GM21576 (cell line): ENCODE measurements at regions not wholly inside any gene's neighbourhood (a gene's known extent, or its start where the extent isn't known, plus 50 kb on each side); places are given as distances from the start of the nearest gene placed in this dataset.

ENCODE experiments used
- ATAC-seq: cut with Tn5 transposase; IDR thresholded peaks from one replicate; pipeline ENCODE4 v1.9.1; 2021; ENCODE audit warnings: mild to moderate bottlenecking, moderate library complexity; ENCODE audit not compliant: unreplicated experiment

DNA sequence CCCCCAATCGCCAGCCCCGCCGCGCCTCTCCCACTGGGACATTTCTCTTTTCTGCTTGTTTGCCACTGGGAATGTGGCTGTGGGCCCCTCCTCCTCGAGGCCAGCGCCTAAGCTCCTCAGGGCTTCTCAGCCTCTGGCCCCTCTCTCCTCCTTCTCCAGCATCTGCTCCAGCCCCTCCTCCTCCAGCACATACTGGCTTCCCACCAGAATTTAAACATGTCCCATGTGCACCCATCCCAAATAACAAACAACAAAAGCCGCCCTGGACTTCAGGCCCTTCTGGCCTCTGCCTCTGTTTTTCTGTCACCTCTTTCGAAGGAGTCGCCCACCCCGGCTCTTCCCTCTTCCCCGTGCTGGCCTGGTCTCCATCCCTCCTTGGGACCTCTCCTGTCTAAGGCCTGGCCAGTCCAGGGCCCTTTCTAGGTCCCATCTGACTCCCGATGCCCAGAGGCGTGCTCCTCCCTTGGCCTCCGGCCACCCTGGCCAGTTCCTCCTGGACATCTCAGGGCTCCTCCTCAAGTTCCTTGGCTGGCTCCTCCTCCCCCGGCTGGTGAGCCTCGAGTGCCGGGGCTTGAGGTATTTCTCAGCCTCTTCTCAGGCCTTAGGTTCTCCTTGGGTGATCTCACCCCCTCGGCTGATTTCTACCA, 94.6 kb upstream of the SLC6A6 start:
- no peak for ATAC-seq

DNA sequence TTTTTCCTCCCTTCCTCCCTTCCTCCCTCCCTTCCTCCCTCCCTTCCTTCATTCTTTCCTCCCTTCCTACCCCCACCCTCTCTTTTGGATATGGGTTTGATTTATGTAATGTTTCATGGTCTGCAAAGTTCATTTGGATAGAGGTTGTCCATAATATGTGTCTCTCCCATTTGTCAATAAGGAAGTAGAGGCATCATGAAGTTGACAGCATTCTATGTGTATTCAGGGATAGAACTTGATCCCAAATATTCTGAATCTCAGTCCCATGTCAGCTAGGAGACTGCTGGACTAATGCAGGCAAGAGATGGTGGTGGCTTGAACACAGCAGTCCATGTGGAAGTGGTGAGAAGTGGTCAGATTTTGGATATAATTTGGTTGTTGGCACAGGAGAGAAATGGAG, 90.7 kb upstream of the SLC6A6 start:
- no peak for ATAC-seq

DNA sequence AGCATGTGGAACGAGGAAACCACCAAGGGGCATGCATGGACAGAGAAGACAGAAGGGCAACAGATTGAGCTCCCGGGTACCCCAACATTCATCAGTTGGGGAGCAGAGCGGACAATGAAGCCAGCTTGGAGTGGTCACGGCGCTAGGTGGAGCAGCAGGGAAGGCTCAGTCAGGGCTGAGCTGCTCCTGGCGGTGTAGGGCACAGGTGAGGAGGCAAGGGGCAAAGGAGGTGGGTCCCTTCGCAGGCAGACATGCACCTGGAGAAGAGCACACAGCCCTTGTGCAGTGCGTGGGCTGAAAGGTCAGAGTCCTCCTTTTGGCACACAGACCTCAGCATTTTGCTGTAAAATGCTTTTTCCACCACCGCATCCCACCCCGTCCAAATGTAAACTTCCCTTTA, 90.0 kb upstream of the SLC6A6 start:
- no peak for ATAC-seq

DNA sequence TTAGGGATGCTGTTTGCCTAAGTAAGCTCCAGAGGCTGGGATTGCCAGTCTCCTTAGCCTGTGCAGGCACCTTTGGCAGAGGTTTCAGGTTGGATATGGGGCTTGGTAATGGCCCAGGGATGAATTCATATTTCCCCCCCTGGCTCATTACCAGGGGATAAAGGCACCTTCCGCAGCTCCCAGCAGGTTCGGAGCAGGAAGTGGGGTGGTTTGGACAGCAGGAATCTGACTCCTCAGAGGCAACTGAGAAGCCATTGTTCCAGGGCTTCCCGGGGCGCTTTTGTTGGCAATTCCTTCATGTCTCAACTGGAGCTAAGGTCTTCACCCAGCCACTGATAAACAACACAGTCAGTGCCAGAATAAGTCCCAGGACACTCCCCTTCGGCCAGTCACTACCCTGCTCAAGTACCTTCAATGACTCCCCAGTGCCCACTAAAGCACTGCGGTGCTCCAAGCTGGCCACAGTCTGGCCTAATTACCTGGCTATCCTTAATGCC, 85.3 kb upstream of the SLC6A6 start:
- no peak for ATAC-seq

DNA sequence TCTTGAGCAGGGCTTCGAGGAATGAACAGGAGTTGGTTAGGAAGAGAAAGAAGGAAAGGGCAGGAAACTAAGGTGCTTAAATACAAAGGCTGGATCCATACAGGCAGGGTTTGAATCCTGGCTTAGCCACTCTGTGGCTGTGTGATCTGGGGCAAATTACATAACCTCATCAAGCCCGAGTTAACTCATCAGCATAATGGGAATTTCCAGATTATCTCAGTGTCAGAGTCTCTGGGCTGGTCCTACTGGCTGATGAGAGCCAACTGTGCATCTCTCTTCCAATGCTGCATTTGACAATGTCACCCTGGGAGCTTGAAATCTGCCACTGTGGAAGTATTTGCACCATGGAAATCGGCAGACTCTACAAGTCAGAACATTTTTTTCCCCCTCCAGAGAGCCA, 83.8 kb upstream of the SLC6A6 start:
- no peak for ATAC-seq

DNA sequence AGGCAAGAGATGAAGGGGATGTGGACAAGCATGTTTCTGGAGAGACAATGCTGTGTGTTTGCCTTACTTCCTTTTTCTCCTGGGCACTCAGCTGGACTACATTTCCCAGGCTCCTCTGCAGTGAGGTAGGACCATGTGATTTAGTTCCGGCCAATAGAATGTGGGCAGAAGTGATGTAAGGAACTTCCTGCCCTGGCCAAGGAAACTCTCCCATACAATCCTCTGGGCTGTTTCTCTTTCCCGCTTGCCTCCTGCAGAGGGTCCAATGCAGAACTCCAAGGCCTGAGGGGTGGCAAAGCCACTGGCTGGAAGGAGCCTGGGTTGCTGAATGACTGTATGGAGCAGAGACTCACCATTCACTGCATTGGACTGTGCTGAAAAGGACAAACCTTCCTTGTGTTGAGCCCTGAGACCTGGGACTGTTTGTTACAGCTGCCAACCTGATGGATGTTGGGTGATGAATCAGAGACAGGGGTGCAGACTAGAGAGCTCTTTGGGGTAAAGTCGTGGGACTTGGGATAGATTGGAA, 82.7 kb upstream of the SLC6A6 start:
- peak; percentile 94 for ATAC-seq

DNA sequence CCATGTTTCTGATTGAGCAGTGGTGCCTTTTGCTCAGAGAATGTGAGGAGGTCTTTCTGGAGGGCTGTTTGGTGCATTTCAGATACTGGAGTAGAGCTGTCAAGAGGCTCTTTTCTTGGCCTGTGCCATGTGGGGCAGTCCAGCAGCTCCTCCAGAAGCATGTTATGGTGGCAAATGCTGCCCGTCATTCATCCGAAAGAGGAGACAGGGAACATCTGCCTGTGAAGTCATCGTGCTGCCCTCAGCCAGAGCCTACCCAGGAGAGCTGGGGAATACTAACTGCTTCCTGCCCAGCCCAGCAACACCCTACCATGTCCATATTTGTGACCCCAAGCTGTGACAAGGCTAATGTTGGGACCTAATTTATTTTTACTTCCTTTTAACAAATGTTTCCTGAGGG, 82.2 kb upstream of the SLC6A6 start:
- no peak for ATAC-seq

DNA sequence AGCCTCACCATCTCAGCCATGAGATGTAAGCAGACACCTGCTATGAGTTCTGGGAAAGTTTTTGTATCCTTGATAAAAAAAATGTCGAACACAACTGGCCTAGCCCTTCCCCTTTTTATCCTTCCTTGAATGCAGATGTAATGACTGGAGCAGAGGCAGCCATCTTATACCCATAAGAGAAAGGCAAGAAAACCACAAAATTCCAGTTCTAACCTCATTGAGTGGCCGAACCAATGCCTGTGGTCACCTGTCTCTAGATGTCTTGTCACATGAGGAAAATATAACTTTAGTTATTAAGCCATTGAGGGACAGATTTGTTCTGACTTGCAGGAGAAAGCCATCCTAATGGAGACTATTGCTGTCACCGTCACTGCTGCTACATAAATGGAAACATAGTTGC, 80.4 kb upstream of the SLC6A6 start:
- no peak for ATAC-seq

DNA sequence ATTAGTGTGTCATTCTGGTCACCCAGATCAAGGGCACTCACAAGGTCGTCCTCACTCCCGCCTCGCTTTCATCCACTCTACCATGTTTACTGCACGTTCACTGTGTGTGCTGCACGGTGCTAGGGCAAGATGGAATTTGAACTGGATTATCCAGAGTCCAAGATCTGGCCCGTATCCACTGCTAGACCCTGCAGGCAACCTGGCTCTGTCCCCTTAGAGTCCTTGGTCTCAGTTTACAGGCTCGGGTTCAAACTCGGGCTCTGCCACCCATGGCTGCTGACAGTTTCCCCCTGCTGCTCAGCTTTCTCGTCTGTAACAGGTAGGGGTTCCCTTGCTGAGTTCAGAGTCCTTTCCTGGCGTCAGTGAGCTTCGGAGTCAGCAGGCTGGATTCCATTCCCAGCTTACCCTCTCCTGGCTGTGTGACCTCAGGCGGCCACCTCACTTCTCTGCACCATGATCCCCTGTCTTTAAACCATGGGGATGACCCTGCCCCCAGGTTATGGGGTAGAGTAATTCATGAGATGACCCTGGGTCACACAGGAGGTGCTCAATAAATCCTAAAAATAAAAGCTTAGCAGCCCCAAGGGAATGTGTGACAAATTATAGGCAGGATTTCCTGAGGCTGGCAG, 79.6 kb upstream of the SLC6A6 start:
- ATAC-seq: no peak

DNA sequence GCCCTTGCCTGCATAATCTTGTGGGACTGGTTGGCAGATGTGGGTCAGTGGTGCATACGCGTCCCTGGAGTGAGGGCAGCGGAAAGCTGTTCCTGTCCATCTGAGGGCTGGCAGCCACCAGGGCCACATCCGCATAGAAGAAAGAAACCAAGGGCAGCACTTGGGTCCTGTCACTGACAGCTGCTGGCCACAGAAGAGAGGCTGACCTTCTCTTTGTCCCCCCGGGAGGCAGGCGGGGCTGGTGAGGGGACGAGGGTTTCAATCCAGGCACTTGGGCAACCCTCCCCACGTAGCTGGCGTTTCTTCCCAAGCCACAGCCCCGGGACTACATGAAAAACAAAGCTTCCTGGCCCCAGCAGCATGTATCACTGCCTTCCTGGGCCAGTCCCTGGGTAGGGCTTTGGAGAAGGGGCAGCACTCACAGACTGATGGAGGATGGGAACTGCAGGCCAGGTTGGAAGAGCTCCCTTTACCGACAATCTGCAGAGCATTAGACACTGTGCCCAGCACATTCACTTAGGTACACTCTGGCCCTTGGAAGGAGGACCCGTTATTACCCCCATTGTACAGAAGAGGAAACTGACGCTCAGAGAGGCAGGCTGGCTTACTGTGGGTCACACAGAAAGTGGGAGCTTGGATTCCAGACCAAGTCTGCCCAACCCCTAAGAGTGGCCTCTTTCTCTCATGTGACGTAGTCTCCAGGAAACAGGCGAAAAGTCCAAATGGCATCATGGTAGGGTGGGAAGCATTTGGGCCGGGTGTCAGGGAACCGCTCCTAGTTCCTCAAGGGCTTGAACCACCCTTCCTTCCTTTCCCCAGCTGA, 78.8 kb upstream of the SLC6A6 start:
- ATAC-seq: no peak

DNA sequence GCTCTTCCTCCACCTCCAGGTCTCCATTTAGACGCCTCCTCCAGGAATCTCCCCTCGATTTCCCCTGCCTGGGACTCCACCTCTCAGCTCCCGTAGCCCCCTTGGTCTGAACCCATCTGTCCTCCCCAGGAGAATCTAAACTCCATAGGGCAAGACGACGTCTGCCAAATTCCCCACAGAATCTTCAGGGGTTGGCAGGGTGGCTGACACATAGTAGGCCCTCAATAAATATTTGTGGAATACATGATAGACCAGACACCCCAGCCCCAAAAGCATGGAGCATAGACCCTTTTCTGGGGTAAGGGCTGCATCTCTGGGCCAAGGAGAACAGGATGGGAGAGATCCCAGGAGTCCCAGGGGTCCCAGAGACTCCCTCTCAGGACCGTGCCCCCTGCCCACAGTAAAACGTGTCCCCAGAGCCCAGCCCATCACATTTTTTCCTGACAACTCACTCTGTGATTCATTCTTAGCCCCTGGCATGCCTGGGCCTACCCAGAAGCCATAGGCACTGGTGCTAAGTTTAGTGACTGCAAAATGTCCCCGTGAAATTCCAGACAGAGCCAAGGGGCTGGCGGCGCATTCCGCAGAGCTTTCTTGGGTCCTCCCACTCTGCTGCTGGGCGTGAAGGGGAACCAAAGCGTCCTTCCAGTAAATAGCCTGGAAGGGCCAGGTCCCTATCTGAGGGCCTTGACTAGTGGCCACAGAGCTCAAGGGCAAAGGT, 78.0 kb upstream of the SLC6A6 start:
- no peak for ATAC-seq

DNA sequence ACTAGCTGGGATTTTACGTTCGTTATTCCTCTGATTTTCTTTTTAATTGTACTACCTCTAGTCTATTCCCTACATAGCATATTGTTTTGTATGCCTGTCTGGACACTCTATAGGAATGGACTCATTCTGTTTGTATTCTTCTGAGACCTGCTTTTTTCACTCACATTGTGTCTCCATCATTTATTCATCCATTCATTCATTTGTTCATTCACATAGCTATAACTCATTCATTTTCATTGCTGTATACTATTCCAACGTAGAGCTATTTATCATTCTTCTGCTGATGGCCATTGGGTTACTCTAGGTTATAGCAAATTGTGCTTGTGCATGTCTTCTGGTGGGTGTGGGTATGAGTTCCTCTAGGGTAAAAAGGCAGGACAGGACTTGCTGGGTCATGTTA, 74.0 kb upstream of the SLC6A6 start:
- ATAC-seq: no peak

DNA sequence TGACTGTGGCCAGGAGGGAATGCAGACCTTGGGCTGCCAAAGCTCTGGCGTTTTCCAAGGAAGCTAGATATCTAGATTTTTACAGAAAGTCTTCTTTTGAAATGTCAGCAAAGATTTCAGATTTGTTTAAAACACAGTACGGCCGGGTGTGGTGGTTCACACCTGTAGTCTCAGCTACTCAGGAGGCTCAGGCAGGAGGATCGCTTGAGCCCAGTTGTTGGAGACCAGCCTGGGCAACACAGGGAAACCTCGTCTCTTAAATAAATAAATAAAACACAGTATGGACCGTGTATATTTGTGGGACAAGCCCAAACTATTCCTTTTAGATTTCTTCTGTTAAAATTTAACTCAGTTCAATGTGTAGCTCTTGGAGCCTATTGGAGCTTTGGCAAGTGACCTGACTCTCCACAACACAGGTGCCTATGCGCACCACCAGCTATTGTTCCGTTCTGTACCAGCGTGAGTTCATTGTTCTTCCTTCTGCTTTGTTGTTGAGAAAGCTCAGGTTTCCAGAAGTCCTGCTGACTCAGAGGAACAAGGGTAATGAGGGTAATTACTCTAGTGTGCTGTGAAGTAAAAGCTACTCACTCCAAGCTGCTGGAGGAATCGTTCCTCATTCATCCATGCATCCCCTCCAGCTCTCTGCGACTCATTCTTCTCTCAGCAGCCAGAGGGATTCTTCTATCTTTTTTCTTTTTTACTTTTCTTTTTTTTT, 73.1 kb upstream of the SLC6A6 start:
- ATAC-seq: no peak

DNA sequence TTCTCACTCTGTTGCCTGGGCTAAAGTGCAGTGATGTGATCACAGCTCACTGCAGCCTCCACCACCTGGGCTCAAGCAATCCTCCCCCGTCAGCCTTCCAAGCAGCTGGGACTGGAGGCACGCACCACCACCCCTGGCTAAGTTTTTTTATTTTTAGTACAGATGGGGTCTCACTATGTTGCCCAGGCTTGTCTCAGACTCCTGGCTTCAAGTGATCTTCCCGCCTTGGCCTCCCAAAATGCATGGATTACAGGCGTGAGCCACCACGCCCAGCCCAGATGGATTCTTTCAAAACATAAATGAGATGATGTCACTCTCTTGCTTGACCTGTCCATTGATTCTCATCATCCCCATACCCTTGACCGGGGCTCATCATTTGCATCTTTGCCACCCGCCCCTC, 72.6 kb upstream of the SLC6A6 start:
- no peak for ATAC-seq

DNA sequence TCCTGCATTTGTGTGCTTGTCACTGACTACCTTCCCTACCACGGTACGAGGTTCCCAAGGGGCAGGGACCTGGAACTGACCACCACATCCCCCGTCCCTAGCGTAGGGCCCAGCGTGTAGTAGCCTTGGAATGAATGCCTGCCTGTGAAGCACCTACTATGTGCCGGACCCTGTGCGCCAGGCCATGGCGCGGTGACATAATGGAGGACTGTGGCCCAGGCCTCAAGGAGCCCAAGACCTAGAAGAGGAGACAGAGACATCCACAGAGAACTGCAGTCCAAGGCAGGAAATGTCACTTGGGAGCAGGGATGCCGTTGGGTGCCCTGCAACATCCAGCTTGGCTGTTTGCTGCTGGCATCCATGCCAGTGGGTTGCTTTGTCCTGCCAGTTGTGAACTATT, 71.9 kb upstream of the SLC6A6 start:
- no peak for ATAC-seq

DNA sequence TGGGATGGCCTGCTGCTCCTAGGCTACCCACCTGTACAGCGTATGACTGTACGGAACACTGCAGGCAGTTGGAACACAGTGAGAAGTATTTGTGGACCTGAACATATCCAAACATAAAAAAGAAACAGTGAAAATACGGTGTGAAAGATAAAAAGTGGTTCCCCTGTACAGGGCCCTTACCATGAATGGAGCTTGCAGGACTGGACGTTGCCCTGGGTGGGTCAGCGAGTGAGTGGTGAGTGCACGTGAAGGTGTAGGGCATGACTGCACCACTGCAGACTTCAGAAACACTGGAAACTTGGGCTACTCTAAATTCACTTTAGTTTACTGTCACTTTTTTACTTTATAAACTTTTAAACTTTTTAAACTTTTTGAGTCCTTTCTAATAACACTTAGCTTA, 71.2 kb upstream of the SLC6A6 start:
- ATAC-seq: no peak

DNA sequence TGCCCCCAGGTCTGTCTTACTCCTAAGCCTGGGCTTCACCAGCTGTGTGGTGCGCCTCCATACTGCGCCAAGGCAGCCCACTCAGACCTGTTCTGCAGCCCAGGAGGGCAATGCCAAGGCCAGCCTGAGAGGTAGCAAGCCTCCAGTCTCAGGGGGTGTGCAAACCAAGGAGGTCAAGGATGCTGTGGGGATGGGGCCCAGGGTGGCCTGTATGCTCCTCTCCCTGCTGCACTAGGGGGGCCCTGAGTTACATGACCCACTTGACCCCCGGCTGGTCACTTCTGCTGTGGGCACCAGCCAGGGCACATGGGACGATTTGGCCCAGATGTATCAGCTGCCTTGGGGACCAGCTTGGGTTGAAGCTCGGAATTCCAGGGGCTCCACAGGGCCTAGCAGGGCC, 70.0 kb upstream of the SLC6A6 start:
- no peak for ATAC-seq

DNA sequence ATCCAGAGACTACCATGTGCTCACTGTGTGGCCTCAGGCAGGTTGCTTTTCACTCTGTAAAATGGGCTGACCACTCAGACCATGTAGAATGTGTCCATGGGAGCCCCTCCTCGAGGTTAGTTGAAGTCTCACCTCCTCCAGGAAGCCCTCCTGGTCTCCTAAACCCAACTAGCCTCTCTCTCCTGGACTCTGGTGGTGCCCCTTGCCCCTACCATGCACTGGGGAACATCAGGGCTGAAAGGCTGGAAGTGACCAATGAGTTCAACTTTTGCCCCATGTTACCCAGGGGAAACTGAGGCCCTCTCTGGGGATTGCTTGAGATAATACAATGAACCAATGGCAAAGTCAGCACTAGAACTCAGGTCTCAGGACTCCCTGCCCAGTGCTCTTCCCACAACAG, 69.2 kb upstream of the SLC6A6 start:
- no peak for ATAC-seq

DNA sequence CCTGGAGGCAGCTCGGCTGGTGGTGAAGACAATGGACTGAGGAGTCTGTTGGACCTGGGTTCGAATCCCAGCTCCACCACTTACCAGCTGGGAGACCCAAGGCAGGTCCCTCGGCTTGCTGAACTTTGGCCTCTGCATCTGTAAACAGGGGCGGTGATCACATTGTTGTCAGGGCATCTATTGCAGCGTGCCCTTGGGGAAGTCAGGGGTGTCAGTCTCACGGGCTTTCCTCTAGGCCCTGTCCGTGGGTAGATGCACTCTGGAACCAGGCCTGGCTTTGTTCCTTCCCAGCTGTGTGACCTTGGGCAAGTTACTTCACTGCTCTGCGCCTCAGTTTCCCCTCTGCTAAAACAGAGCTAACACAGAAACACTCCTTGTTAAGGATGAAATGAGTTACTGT, 68.8 kb upstream of the SLC6A6 start:
- ATAC-seq: no peak

DNA sequence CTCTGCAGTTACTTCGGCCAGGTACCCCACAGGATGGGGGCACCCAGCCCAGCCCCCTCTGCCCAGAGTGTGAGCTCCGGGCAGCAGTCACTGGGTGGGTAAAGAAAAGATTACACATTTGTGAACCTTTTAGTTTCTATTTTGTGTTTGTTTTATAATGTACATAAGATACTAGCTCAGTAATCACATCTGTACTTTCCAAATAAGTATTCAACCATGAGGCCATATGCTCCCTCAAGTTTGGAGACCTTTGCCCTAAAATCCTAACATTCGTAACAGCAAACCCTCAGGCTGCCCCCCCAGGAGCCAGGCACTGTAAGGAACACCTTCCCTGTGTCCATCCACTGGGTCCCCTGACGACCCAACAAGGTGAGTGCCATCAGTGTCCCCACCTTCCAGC, 68.3 kb upstream of the SLC6A6 start:
- ATAC-seq: no peak

DNA sequence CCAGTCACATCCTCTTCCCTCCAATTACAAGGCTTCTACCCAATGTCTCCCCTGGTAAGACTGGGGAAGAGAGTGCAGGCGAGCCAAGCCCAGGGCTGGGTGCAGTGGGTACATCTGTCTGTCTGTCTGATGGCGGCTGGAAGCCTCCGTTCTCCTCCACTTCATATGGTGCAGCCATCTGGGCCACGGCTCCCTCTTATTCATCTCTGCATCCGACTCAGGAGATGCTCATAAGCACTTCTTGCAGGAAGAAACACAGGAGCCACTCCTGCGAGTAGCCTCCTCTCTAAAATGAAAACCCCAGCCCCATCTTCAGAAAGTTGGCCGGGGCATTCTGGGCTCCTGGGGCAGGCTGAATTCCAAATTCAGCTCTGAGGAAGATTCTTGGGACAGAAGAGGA, 67.5 kb upstream of the SLC6A6 start:
- ATAC-seq: no peak
